Adrenal gland (tissue), 9 donors: ENCODE measurements at regions not wholly inside any gene's neighbourhood (a gene's known extent, or its start where the extent isn't known, plus 50 kb on each side); places are given as distances from the start of the nearest gene placed in this dataset.

ENCODE experiments used
- DNase-seq, 7 donors: peaks; one replicate each; pipeline ENCODE4 v3.0.0-alpha.2; 2019 to 2020
- H3K27ac ChIP-seq, 5 donors: fragments of 200-600 bp; sonication (generic) in 4 of 5; 1 replicate in 3 of 5; 2 replicates in 2 of 5; pipeline versions ENCODE4 v1.5.1 to v1.8.0; 2016 to 2020; ENCODE audit warnings: mild to moderate bottlenecking in 1 of 5
- H3K27me3 ChIP-seq: fragments of 200-600 bp; 2 replicates; pipeline ENCODE4 v1.8.0; 2021
- H3K36me3 ChIP-seq, 2 donors: fragments of 200-600 bp; replicated peaks in 1 of 2; 1 replicate in 1 of 2; 2 replicates in 1 of 2; pipeline versions ENCODE4 v1.5.1 to v1.8.0; 2018 to 2022
- H3K4me1 ChIP-seq, 2 donors: fragments of 200-600 bp; replicated peaks in 1 of 2; 1 replicate in 1 of 2; 2 replicates in 1 of 2; pipeline versions ENCODE4 v1.5.1 to v1.8.0; 2018 to 2021
- H3K4me3 ChIP-seq, 4 donors: fragments of 200-600 bp; sonication (generic) in 3 of 4; one replicate each; pipeline ENCODE4 v1.5.1; 2016 to 2018
- H3K9me3 ChIP-seq, 3 donors: fragments of 200-600 bp; sonication (generic) in 1 of 3; replicated peaks in 1 of 3; 1 replicate in 2 of 3; 2 replicates in 1 of 3; pipeline versions ENCODE4 v1.5.1 to v1.8.0; 2016 to 2021
- CTCF ChIP-seq, 6 experiments: fragments of 450-650 bp in 4 of 6; fragments of 200-600 bp in 2 of 6; sonication (generic) in 1 of 6; IDR thresholded peaks; 1 replicate in 5 of 6; 2 replicates in 1 of 6; pipeline versions ENCODE4 v1.5.1 to v1.8.0; 2016 to 2021; ENCODE audit warnings: antibody characterized with exemption in 6 of 6, mild to moderate bottlenecking in 2 of 6, moderate library complexity in 1 of 6
- POLR2A ChIP-seq, 2 donors: fragments of 450-650 bp; IDR thresholded peaks; one replicate each; pipeline ENCODE4 v1.6.1; 2017; ENCODE audit warnings: antibody characterized with exemption in 2 of 2, mild to moderate bottlenecking in 2 of 2, moderate library complexity in 1 of 2
- WGBS, 4 donors: extraction: QIAGEN DNeasy Blood & Tissue Kit in 2 of 4; methylation state at CpG; one replicate each; pipeline versions ENCODE4 v1.1.5 to v1.1.7; 2013 to 2017; 5-methylcytosine and 5-hydroxymethylcytosine counted together
- intact Hi-C, 2 donors: fragments of 100-400 bp; cut with DNase I; formaldehyde crosslinking; loops; one replicate each; pipeline versions ENCODE4 v1.14.1 to v1.15.0; 2022 to 2023
- donor health status: healthy with polysubstance abuse.
- donor health status: Bipolar disorder and iron deficiency.
- donor health status: DM: yes; HTN: yes; CAD: no.
- donor health status: DM: no; HTN: no; CAD: no.
- donor health status: DM: no; HTN: no; CAD: no.

GRCh38 chr7:124162667-124163066, 129.8 kb upstream of the TMEM229A start:
- intact Hi-C loops = no loop called here

DNA sequence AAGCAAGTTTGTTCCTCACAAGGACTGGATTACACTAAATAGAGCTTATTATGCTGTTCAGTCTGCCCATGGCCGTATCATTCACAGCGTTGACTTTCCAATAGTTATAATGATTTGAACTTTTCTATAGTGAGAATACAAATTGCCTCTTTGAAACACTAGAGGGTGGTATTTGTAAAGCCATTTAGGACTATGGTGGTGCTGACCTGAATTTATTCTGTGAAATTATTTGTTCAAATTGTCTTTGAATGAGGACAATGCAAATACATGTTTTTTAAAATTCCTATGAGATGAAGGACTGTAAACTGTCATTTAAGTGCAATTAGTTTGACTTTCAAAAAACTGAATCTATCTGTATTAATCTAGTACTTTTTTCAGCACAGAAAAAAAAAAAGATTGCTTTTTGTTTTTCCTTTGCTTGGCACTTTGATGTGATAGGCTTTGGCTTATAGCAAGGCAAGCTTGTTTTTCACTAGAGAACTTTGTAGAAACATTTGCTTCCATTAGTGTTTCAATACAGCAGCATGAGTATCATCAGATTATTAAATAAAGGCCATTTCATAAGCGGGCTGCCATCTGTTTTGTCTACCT, 122.7 kb upstream of the TMEM229A start:
- H3K4me3 ChIP-seq = no peak overlapping the region
- no peak for DNase-seq
- peak in 5 of 6 experiments; percentile 24 to 53 (median 34) for TF ChIP-seq CTCF (IDR thresholded peaks at IDR 0.05)
- no peak for TF ChIP-seq POLR2A (IDR thresholded peaks at IDR 0.05)
- H3K27ac ChIP-seq = no peak overlapping the region
- H3K36me3 ChIP-seq = no peaks in the 10 kb centered on the region
- no peaks in the 10 kb centered on the region for H3K9me3 ChIP-seq
- WGBS, 4 donors = 35 to 39% (median 38%) methylated on average over 3 of the region's 3 CpGs
- intact Hi-C loops = no loop called here
- H3K27me3 ChIP-seq = no peaks in the 10 kb centered on the region
- H3K4me1 ChIP-seq = peaks cover 0 to 5% of the 10 kb centered on the region in 2 donors

More at GRCh38 chr7:124162667-124163066, 129.8 kb upstream of the TMEM229A start:
- Histone ChIP-seq H3K4me3 (no peak overlapping the region), H3K9me3 (no peaks in the 10 kb centered on the region), H3K27me3 (no peaks in the 10 kb centered on the region), H3K27ac (no peak overlapping the region), H3K36me3 (no peaks in the 10 kb centered on the region), H3K4me1 (no peaks in the 10 kb centered on the region)
- TF ChIP-seq CTCF (IDR thresholded peaks at IDR 0.05) (no peak), POLR2A (IDR thresholded peaks at IDR 0.05) (no peak)
- no peak for DNase-seq

GRCh38 chr7:124152859-124153692, 120.2 kb upstream of the TMEM229A start:
- TF ChIP-seq POLR2A (IDR thresholded peaks at IDR 0.05) (no peak), CTCF (IDR thresholded peaks at IDR 0.05) (peak in 3 of 6 experiments; percentile 12 to 23 (median 14))
- DNase-seq = peak in 4 of 7 donors; percentile 2 to 20 (median 16)
- Histone ChIP-seq H3K27ac (no peak overlapping the region), H3K27me3 (no peaks in the 10 kb centered on the region), H3K4me1 (peaks cover 0 to 5% of the 10 kb centered on the region in 2 donors), H3K4me3 (no peak overlapping the region), H3K9me3 (no peaks in the 10 kb centered on the region), H3K36me3 (no peaks in the 10 kb centered on the region)
- WGBS, 4 donors = 83 to 93% (median 87%) methylated on average over 1 of the region's 1 CpG
- intact Hi-C loops = no loop called here

- no peaks in the 10 kb centered on the region for H3K27me3 ChIP-seq
- H3K36me3 ChIP-seq = no peaks in the 10 kb centered on the region
- intact Hi-C loops = no loop called here
- H3K9me3 ChIP-seq = no peaks in the 10 kb centered on the region
- TF ChIP-seq POLR2A (IDR thresholded peaks at IDR 0.05) = no peak
- no peak for TF ChIP-seq CTCF (IDR thresholded peaks at IDR 0.05)
- no peak overlapping the region for H3K4me3 ChIP-seq
- no peak overlapping the region for H3K27ac ChIP-seq
- H3K4me1 ChIP-seq = no peaks in the 10 kb centered on the region
- no peak for DNase-seq
- WGBS, 4 donors = 65 to 79% (median 68%) methylated on average over 1 of the region's 1 CpG
Measured at GRCh38 chr7:124137664-124138063, 104.8 kb upstream of the TMEM229A start.
